ENCODE measurements at regions not wholly inside any gene's neighbourhood (a gene's known extent, or its start where the extent isn't known, plus 50 kb on each side); places are given as distances from the start of the nearest gene placed in this dataset.
A peak's percentile ranks its signal among the peaks of the same experiment; 100 is the strongest.

GRCh38 chr4:16969696-16970135 lies 71.3 kb upstream of the LDB2 start:
- DNase-seq = peak in 1 of 10 donors; percentile 51
- intact Hi-C loops (cut with DNase I) = no loop called here

- intact Hi-C loops (cut with DNase I) = no loop called here
- DNase-seq = peak in 8 of 10 donors; percentile 21 to 91 (median 36)
These were observed 69.3 kb upstream of the LDB2 start for GRCh38 chr4:16967722-16968121.

GRCh38 chr4:16959305-16959704 lies 60.9 kb upstream of the LDB2 start:
- no peak for DNase-seq
- intact Hi-C loops (cut with DNase I) = no loop called here

- intact Hi-C loops (cut with DNase I) = no loop called here
- DNase-seq = no peak
These were observed 54.6 kb upstream of the LDB2 start for GRCh38 chr4:16952896-16953630.

GRCh38 chr4:16952462-16952871 lies 54.0 kb upstream of the LDB2 start:
- DNase-seq = no peak
- intact Hi-C loops (cut with DNase I) = no loop called here

All from posterior cingulate gyrus (tissue), 11 donors.